GM04504 (cell line): ENCODE measurements at regions not wholly inside any gene's neighbourhood (a gene's known extent, or its start where the extent isn't known, plus 50 kb on each side); places are given as distances from the start of the nearest gene placed in this dataset.
"Not testable (repeated sequence)": the region's sequence is repeated elsewhere in the genome, so short reads cannot be mapped to it uniquely, and the experiment has no call there.

Experiments
- DNase-seq: peaks from one replicate; pipeline ENCODE4 v3.0.0-alpha.2; 2012; ENCODE audit warnings: low read depth

GRCh38 chr6:135555550-135555949, 58.0 kb upstream of the AHI1 start:
- no peak for DNase-seq

GRCh38 chr6:135557582-135557981, 60.0 kb upstream of the AHI1 start:
- no peak for DNase-seq

- not testable (repeated sequence) for DNase-seq
Measured at GRCh38 chr6:135565605-135566004, 68.1 kb upstream of the AHI1 start.

GRCh38 chr6:135566311-135567068, 69.0 kb upstream of the AHI1 start:
- DNase-seq = no peak

- DNase-seq = no peak
Measured at GRCh38 chr6:135567375-135568083, 70.0 kb upstream of the AHI1 start.

GRCh38 chr6:135568379-135568778, 70.8 kb upstream of the AHI1 start:
- DNase-seq = no peak

- no peak for DNase-seq
Measured at GRCh38 chr6:135572051-135572450, 74.5 kb upstream of the AHI1 start.

- DNase-seq = no peak
Measured at GRCh38 chr6:135575629-135576028, 78.1 kb upstream of the AHI1 start.

- DNase-seq = peak; percentile 55
Measured at GRCh38 chr6:135576055-135576454, 78.5 kb upstream of the AHI1 start.

GRCh38 chr6:135577059-135577538, 79.6 kb upstream of the AHI1 start:
- no peak for DNase-seq

- DNase-seq = no peak
Measured at GRCh38 chr6:135578976-135579375, 81.4 kb upstream of the AHI1 start.

GRCh38 chr6:135581211-135581610, 83.7 kb upstream of the AHI1 start:
- no peak for DNase-seq

GRCh38 chr6:135583256-135583761, 85.8 kb upstream of the AHI1 start:
- DNase-seq = no peak

- no peak for DNase-seq
Measured at GRCh38 chr6:135586388-135586787, 88.8 kb upstream of the AHI1 start.

- DNase-seq = no peak
Measured at GRCh38 chr6:135586844-135587243, 89.3 kb upstream of the AHI1 start.

- DNase-seq = no peak
Measured at GRCh38 chr6:135592276-135592675, 94.7 kb upstream of the AHI1 start.

GRCh38 chr6:135594000-135594399, 96.5 kb upstream of the AHI1 start:
- DNase-seq = no peak

GRCh38 chr6:135600086-135600702, 102.7 kb upstream of the AHI1 start:
- DNase-seq = no peak

GRCh38 chr6:135600931-135601330, 103.4 kb upstream of the AHI1 start:
- no peak for DNase-seq

GRCh38 chr6:135601857-135602256, 104.3 kb upstream of the AHI1 start:
- no peak for DNase-seq

GRCh38 chr6:135603249-135603648, 105.7 kb upstream of the AHI1 start:
- no peak for DNase-seq

- DNase-seq = no peak
Measured at GRCh38 chr6:135604035-135604860, 106.7 kb upstream of the AHI1 start.
